ENCODE measurements at regions not wholly inside any gene's neighbourhood (a gene's known extent, or its start where the extent isn't known, plus 50 kb on each side); places are given as distances from the start of the nearest gene placed in this dataset.

- Histone ChIP-seq H3K36me3 (ENCODE audit: control insufficient read depth, insufficient read depth, low read length) (no peaks in the 10 kb centered on the region), H3K9me1 (ENCODE audit: control insufficient read depth, insufficient read depth, low read length) (no peaks in the 10 kb centered on the region), H3K27ac (ENCODE audit: extremely low read depth, low read depth, low read length) (no peak overlapping the region), H3K27me3 (ENCODE audit: control insufficient read depth in 2 of 2, insufficient read depth in 2 of 2, low read length in 2 of 2) (no peaks in the 10 kb centered on the region), H2AFZ (ENCODE audit: low read depth, low read length) (no peak overlapping the region), H4K20me1 (replicated peaks; ENCODE audit: control insufficient read depth, insufficient read depth, low read length) (no peaks in the 10 kb centered on the region), H3K4me3 (no peak overlapping the region), H3K9ac (ENCODE audit: insufficient read depth in 1 of 2, low read depth in 2 of 2, low read length in 2 of 2) (no peak overlapping the region), H3K4me2 (ENCODE audit: insufficient read depth, low read length) (no peak overlapping the region), H3K4me1 (replicated peaks in 1 of 2; ENCODE audit: control insufficient read depth in 2 of 2, insufficient read depth in 2 of 2, low read length in 2 of 2) (no peaks in the 10 kb centered on the region), H3K9me3 (replicated peaks; ENCODE audit: control insufficient read depth, insufficient read depth, low read depth, low read length) (no peaks in the 10 kb centered on the region), H3K79me2 (ENCODE audit: control insufficient read depth, insufficient read depth, low read length) (no peaks in the 10 kb centered on the region)
- ATAC-seq, result no peak
- ChIA-PET POLR2A (interaction anchor here (0.6 kb wide), 1 partner anchor 158 kb away, joined by 3 read pairs; no protein-coding TSS in a partner anchor), CTCF (ENCODE audit: low intra/inter-chr PET ratio) (no interaction called here)
- intact Hi-C loops (cut with micrococcal nuclease) (no loop called here), in situ Hi-C loops (cut with MboI) (no loop called here)
- no peak for TF ChIP-seq NFE2L1 (tag; IDR thresholded peaks at IDR 0.05; ENCODE audit: borderline replicate concordance, low read depth)
- TF ChIP-seq CBX8 (IDR thresholded peaks at IDR 0.05; ENCODE audit: borderline replicate concordance, extremely low read depth, low read depth, low read length, poor library complexity, severe bottlenecking), result no peak
- TF ChIP-seq ZNF175 (CRISPR knock-in tag; IDR thresholded peaks at IDR 0.05; ENCODE audit: low read depth), result no peak
- TF ChIP-seq ZNF717 (CRISPR knock-in tag; IDR thresholded peaks at IDR 0.05), result no peak
- no peak for TF ChIP-seq TFAM (CRISPR knock-in tag; conservative IDR thresholded peaks at IDR 0.05)
- no peak for TF ChIP-seq PHF8 (IDR thresholded peaks at IDR 0.05; ENCODE audit: borderline replicate concordance, low read length)
- TF ChIP-seq AFF4 (CRISPR knock-in tag; IDR thresholded peaks at IDR 0.05), result no peak
- TF ChIP-seq C11orf30 (IDR thresholded peaks at IDR 0.05; ENCODE audit: low read depth), result no peak
- no peak for TF ChIP-seq ZNF165 (CRISPR knock-in tag; IDR thresholded peaks at IDR 0.05; ENCODE audit: borderline replicate concordance)
- no peak for TF ChIP-seq POLR2AphosphoS5 (IDR thresholded peaks at IDR 0.05; ENCODE audit: control insufficient read depth, insufficient read depth, low read depth, low read length)
- no peak for TF ChIP-seq ZNF707 (CRISPR knock-in tag; conservative IDR thresholded peaks at IDR 0.05)
- TF ChIP-seq SRSF7 (optimal IDR thresholded peaks at IDR 0.05; ENCODE audit: low read depth, low read length), result no peak
- no peak for TF ChIP-seq FOXJ3 (CRISPR knock-in tag; IDR thresholded peaks at IDR 0.05)
- no peak for TF ChIP-seq ZNF134 (CRISPR knock-in tag; conservative IDR thresholded peaks at IDR 0.05)
- no peak for TF ChIP-seq ZNF316 (IDR thresholded peaks at IDR 0.05)
- no peak for TF ChIP-seq EGR1 (conservative IDR thresholded peaks at IDR 0.05)
- BruUV-seq (replicated peaks), result no TSS peak
- no peak for DNase-seq (ENCODE audit: extremely low read depth in 1 of 4, low spot score in 3 of 4)
- FAIRE-seq, result no peak
These were observed 99.9 kb downstream of the C1orf94 start for GRCh38 chr1:34276606-34277005.

Data from K562 (cell line).